ENCODE measurements at regions not wholly inside any gene's neighbourhood (a gene's known extent, or its start where the extent isn't known, plus 50 kb on each side); places are given as distances from the start of the nearest gene placed in this dataset.

GRCh38 chr10:128210215-128211063 lies 84.2 kb upstream of the MKI67 start:
- no peaks in the 10 kb centered on the region for H3K79me1 ChIP-seq (ENCODE audit: low read depth, low read length)
- H2BK120ac ChIP-seq (ENCODE audit: low read depth, low read length) = no peak overlapping the region
- H3K4me2 ChIP-seq (ENCODE audit: insufficient read depth, low read length, poor library complexity, severe bottlenecking) = peak overlapping the region; percentile 89
- no peak overlapping the region for H4K91ac ChIP-seq (ENCODE audit: low read depth, low read length, poor library complexity)
- DNase-seq (ENCODE audit: low spot score) = peak; percentile 40
- H3K4ac ChIP-seq (ENCODE audit: low read length) = no peak overlapping the region
- H2AFZ ChIP-seq (ENCODE audit: low read length) = peak overlapping the region; percentile 83
- peaks cover 0 to 28% (median 18%) of the 10 kb centered on the region in 3 experiments for H3K27me3 ChIP-seq (ENCODE audit: control insufficient read depth in 3 of 3, insufficient read depth in 3 of 3, low read depth in 1 of 3, low read length in 3 of 3)
- peak overlapping the region in 1 of 2 donors; percentile 90 for H3K4me3 ChIP-seq (ENCODE audit: low read length in 2 of 2)
- no peak overlapping the region for H4K8ac ChIP-seq (ENCODE audit: low read depth, low read length)
- H3K9me3 ChIP-seq (replicated peaks in 1 of 2; ENCODE audit: control insufficient read depth in 2 of 2, insufficient read depth in 1 of 2, low read depth in 1 of 2, low read length in 2 of 2) = no peaks in the 10 kb centered on the region
- H3K14ac ChIP-seq (ENCODE audit: low read length) = no peak overlapping the region
- no peaks in the 10 kb centered on the region for H3K36me3 ChIP-seq (replicated peaks in 1 of 2; ENCODE audit: control insufficient read depth in 2 of 2, insufficient read depth in 2 of 2, low read length in 2 of 2)
- peak overlapping the region; percentile 78 for H3K9ac ChIP-seq (ENCODE audit: low read depth, low read length, poor library complexity)
- H2BK5ac ChIP-seq (ENCODE audit: low read length) = no peak overlapping the region
- peak overlapping the region; percentile 49 for H2BK12ac ChIP-seq (ENCODE audit: low read length)
- peak overlapping the region; percentile 44 for H2BK15ac ChIP-seq (ENCODE audit: low read length)
- no peak overlapping the region for H3K27ac ChIP-seq (replicated peaks; ENCODE audit: low read length)
- H3K18ac ChIP-seq (ENCODE audit: low read length) = peak overlapping the region; percentile 95
- H3K4me1 ChIP-seq (ENCODE audit: control insufficient read depth in 2 of 2, insufficient read depth in 1 of 2, low read depth in 1 of 2, low read length in 2 of 2) = peaks cover 0 to 12% of the 10 kb centered on the region in 2 donors
- WGBS, 2 donors (ENCODE audit: extremely low coverage in 2 of 2, insufficient read length in 2 of 2, insufficient replicate concordance in 1 of 2) = no CpG with 5 or more reads among the region's 91 CpGs
- H2AK5ac ChIP-seq (ENCODE audit: low read depth, low read length) = peak overlapping the region; percentile 40
- peak overlapping the region; percentile 5 for H3K23ac ChIP-seq (ENCODE audit: low read depth, low read length, poor library complexity)

- H3K18ac ChIP-seq (ENCODE audit: low read length) = peak overlapping the region; percentile 95
- no peak overlapping the region for H2BK5ac ChIP-seq (ENCODE audit: low read length)
- H4K8ac ChIP-seq (ENCODE audit: low read depth, low read length) = no peak overlapping the region
- no peaks in the 10 kb centered on the region for H3K79me1 ChIP-seq (ENCODE audit: low read depth, low read length)
- H2BK15ac ChIP-seq (ENCODE audit: low read length) = peak overlapping the region; percentile 27
- no peak overlapping the region for H2BK120ac ChIP-seq (ENCODE audit: low read depth, low read length)
- no peak overlapping the region for H3K27ac ChIP-seq (replicated peaks; ENCODE audit: low read length)
- no CpG with 5 or more reads among the region's 25 CpGs for WGBS, 2 donors (ENCODE audit: extremely low coverage in 2 of 2, insufficient read length in 2 of 2, insufficient replicate concordance in 1 of 2)
- peaks cover 0 to 28% (median 18%) of the 10 kb centered on the region in 3 experiments for H3K27me3 ChIP-seq (ENCODE audit: control insufficient read depth in 3 of 3, insufficient read depth in 3 of 3, low read depth in 1 of 3, low read length in 3 of 3)
- no peak overlapping the region for H4K91ac ChIP-seq (ENCODE audit: low read depth, low read length, poor library complexity)
- H3K14ac ChIP-seq (ENCODE audit: low read length) = peak overlapping the region; percentile 57
- peak overlapping the region; percentile 40 for H2AK5ac ChIP-seq (ENCODE audit: low read depth, low read length)
- peaks cover 0 to 15% of the 10 kb centered on the region in 2 donors for H3K4me1 ChIP-seq (ENCODE audit: control insufficient read depth in 2 of 2, insufficient read depth in 1 of 2, low read depth in 1 of 2, low read length in 2 of 2)
- H3K4me2 ChIP-seq (ENCODE audit: insufficient read depth, low read length, poor library complexity, severe bottlenecking) = peak overlapping the region; percentile 89
- no peaks in the 10 kb centered on the region for H3K9me3 ChIP-seq (replicated peaks in 1 of 2; ENCODE audit: control insufficient read depth in 2 of 2, insufficient read depth in 1 of 2, low read depth in 1 of 2, low read length in 2 of 2)
- peak overlapping the region; percentile 32 for H3K9ac ChIP-seq (ENCODE audit: low read depth, low read length, poor library complexity)
- no peak overlapping the region for H2BK12ac ChIP-seq (ENCODE audit: low read length)
- H2AFZ ChIP-seq (ENCODE audit: low read length) = no peak overlapping the region
- H3K4ac ChIP-seq (ENCODE audit: low read length) = no peak overlapping the region
- peak overlapping the region; percentile 76 for H3K23ac ChIP-seq (ENCODE audit: low read depth, low read length, poor library complexity)
- H3K4me3 ChIP-seq (ENCODE audit: low read length in 2 of 2) = peak overlapping the region in 1 of 2 donors; percentile 90
- no peaks in the 10 kb centered on the region for H3K36me3 ChIP-seq (replicated peaks in 1 of 2; ENCODE audit: control insufficient read depth in 2 of 2, insufficient read depth in 2 of 2, low read length in 2 of 2)
- DNase-seq (ENCODE audit: low spot score) = no peak
Observed at GRCh38 chr10:128211064-128211504, 84.9 kb upstream of the MKI67 start.

- Histone ChIP-seq H2BK5ac (ENCODE audit: low read length) (no peak overlapping the region), H3K79me1 (ENCODE audit: low read depth, low read length) (no peaks in the 10 kb centered on the region), H3K18ac (ENCODE audit: low read length) (peak overlapping the region; percentile 78), H4K8ac (ENCODE audit: low read depth, low read length) (no peak overlapping the region), H3K36me3 (replicated peaks in 1 of 2; ENCODE audit: control insufficient read depth in 2 of 2, insufficient read depth in 2 of 2, low read length in 2 of 2) (no peaks in the 10 kb centered on the region), H3K14ac (ENCODE audit: low read length) (no peak overlapping the region), H4K91ac (ENCODE audit: low read depth, low read length, poor library complexity) (no peak overlapping the region), H2BK12ac (ENCODE audit: low read length) (peak overlapping the region; percentile 17), H3K27me3 (ENCODE audit: control insufficient read depth in 3 of 3, insufficient read depth in 3 of 3, low read depth in 1 of 3, low read length in 3 of 3) (peaks cover 0 to 30% (median 18%) of the 10 kb centered on the region in 3 experiments), H3K9me3 (replicated peaks in 1 of 2; ENCODE audit: control insufficient read depth in 2 of 2, insufficient read depth in 1 of 2, low read depth in 1 of 2, low read length in 2 of 2) (no peaks in the 10 kb centered on the region), H3K4me2 (ENCODE audit: insufficient read depth, low read length, poor library complexity, severe bottlenecking) (peak overlapping the region; percentile 41), H3K23ac (ENCODE audit: low read depth, low read length, poor library complexity) (no peak overlapping the region), H3K4ac (ENCODE audit: low read length) (no peak overlapping the region), H3K4me1 (ENCODE audit: control insufficient read depth in 2 of 2, insufficient read depth in 1 of 2, low read depth in 1 of 2, low read length in 2 of 2) (peaks cover 0 to 15% of the 10 kb centered on the region in 2 donors), H3K27ac (replicated peaks; ENCODE audit: low read length) (no peak overlapping the region), H2AK5ac (ENCODE audit: low read depth, low read length) (no peak overlapping the region), H3K4me3 (ENCODE audit: low read length in 2 of 2) (peak overlapping the region in 1 of 2 donors; percentile 38), H2AFZ (ENCODE audit: low read length) (peak overlapping the region; percentile 84), H3K9ac (ENCODE audit: low read depth, low read length, poor library complexity) (peak overlapping the region; percentile 50), H2BK120ac (ENCODE audit: low read depth, low read length) (no peak overlapping the region), H2BK15ac (ENCODE audit: low read length) (no peak overlapping the region)
- DNase-seq (ENCODE audit: low spot score) = peak; percentile 86
- WGBS, 2 donors (ENCODE audit: extremely low coverage in 2 of 2, insufficient read length in 2 of 2, insufficient replicate concordance in 1 of 2) = no CpG with 5 or more reads among the region's 32 CpGs
Observed at GRCh38 chr10:128211953-128212727, 85.9 kb upstream of the MKI67 start.

- Histone ChIP-seq H3K4me2 (ENCODE audit: insufficient read depth, low read length, poor library complexity, severe bottlenecking) (no peak overlapping the region), H3K27me3 (ENCODE audit: control insufficient read depth in 3 of 3, insufficient read depth in 3 of 3, low read depth in 1 of 3, low read length in 3 of 3) (peaks cover 0 to 30% (median 18%) of the 10 kb centered on the region in 3 experiments), H2BK15ac (ENCODE audit: low read length) (no peak overlapping the region), H4K8ac (ENCODE audit: low read depth, low read length) (no peak overlapping the region), H2BK5ac (ENCODE audit: low read length) (no peak overlapping the region), H2BK12ac (ENCODE audit: low read length) (no peak overlapping the region), H3K4me1 (ENCODE audit: control insufficient read depth in 2 of 2, insufficient read depth in 1 of 2, low read depth in 1 of 2, low read length in 2 of 2) (peaks cover 0 to 15% of the 10 kb centered on the region in 2 donors), H2AFZ (ENCODE audit: low read length) (no peak overlapping the region), H3K9me3 (replicated peaks in 1 of 2; ENCODE audit: control insufficient read depth in 2 of 2, insufficient read depth in 1 of 2, low read depth in 1 of 2, low read length in 2 of 2) (no peaks in the 10 kb centered on the region), H3K4me3 (ENCODE audit: low read length in 2 of 2) (no peak overlapping the region), H3K9ac (ENCODE audit: low read depth, low read length, poor library complexity) (peak overlapping the region; percentile 10), H3K23ac (ENCODE audit: low read depth, low read length, poor library complexity) (no peak overlapping the region), H4K91ac (ENCODE audit: low read depth, low read length, poor library complexity) (no peak overlapping the region), H2BK120ac (ENCODE audit: low read depth, low read length) (no peak overlapping the region), H3K18ac (ENCODE audit: low read length) (no peak overlapping the region), H3K27ac (replicated peaks; ENCODE audit: low read length) (no peak overlapping the region), H3K14ac (ENCODE audit: low read length) (no peak overlapping the region), H2AK5ac (ENCODE audit: low read depth, low read length) (peak overlapping the region; percentile 34), H3K36me3 (replicated peaks in 1 of 2; ENCODE audit: control insufficient read depth in 2 of 2, insufficient read depth in 2 of 2, low read length in 2 of 2) (no peaks in the 10 kb centered on the region), H3K4ac (ENCODE audit: low read length) (no peak overlapping the region), H3K79me1 (ENCODE audit: low read depth, low read length) (no peaks in the 10 kb centered on the region)
- DNase-seq (ENCODE audit: low spot score) = no peak
- WGBS, 2 donors (ENCODE audit: extremely low coverage in 2 of 2, insufficient read length in 2 of 2, insufficient replicate concordance in 1 of 2) = no CpG with 5 or more reads among the region's 7 CpGs
Observed at GRCh38 chr10:128213156-128213555, 86.9 kb upstream of the MKI67 start.

All from neuronal stem cell (in vitro differentiated cells).